Testis (tissue), 2 donors: ENCODE measurements at regions not wholly inside any gene's neighbourhood (a gene's known extent, or its start where the extent isn't known, plus 50 kb on each side); places are given as distances from the start of the nearest gene placed in this dataset.
"Not testable (repeated sequence)": the region's sequence is repeated elsewhere in the genome, so short reads cannot be mapped to it uniquely, and the experiment has no call there.

ENCODE experiments used
- POLR2A ChIP-seq: fragments of 450-650 bp; IDR thresholded peaks from one replicate; pipeline ENCODE4 v1.6.1; 2017; ENCODE audit warnings: antibody characterized with exemption, mild to moderate bottlenecking, moderate library complexity
- TF ChIP-seq, protein P1 (sequence below), 3 experiments: fragments of 450-650 bp in 2 of 3; fragments of 200-600 bp in 1 of 3; sonication (generic) in 1 of 3; IDR thresholded peaks; one replicate each; pipeline ENCODE4 v1.5.1; 2016 to 2019; ENCODE audit warnings: antibody characterized with exemption in 3 of 3, mild to moderate bottlenecking in 2 of 3, moderate library complexity in 1 of 3

DNA sequence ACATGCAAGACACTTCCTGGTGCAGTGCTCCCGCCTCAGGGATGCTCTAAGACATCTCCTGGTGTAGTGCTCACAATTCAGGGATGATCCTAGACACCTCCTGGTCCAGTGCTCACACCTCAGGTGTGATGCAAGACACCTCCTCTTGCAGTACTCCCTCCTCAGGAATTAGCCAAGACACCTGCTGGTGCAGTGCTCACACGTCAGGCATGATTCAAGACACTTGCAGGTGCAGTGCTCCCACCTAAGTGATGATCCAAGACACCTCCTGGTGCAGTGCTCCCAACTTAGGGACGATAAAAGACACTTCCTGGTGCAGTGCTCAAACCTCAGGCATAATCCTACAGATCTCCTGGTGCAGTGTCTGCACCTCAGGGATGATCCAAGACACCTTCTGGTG lies 117.0 kb downstream of the ASB1 start:
- not testable (repeated sequence) for TF ChIP-seq POLR2A
- TF ChIP-seq, protein P1, sequence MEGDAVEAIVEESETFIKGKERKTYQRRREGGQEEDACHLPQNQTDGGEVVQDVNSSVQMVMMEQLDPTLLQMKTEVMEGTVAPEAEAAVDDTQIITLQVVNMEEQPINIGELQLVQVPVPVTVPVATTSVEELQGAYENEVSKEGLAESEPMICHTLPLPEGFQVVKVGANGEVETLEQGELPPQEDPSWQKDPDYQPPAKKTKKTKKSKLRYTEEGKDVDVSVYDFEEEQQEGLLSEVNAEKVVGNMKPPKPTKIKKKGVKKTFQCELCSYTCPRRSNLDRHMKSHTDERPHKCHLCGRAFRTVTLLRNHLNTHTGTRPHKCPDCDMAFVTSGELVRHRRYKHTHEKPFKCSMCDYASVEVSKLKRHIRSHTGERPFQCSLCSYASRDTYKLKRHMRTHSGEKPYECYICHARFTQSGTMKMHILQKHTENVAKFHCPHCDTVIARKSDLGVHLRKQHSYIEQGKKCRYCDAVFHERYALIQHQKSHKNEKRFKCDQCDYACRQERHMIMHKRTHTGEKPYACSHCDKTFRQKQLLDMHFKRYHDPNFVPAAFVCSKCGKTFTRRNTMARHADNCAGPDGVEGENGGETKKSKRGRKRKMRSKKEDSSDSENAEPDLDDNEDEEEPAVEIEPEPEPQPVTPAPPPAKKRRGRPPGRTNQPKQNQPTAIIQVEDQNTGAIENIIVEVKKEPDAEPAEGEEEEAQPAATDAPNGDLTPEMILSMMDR (IDR thresholded peaks at IDR 0.05), result not testable (repeated sequence)
